ENCODE measurements at regions not wholly inside any gene's neighbourhood (a gene's known extent, or its start where the extent isn't known, plus 50 kb on each side); places are given as distances from the start of the nearest gene placed in this dataset.

GRCh38 chr18:38460657-38461056 is 895.1 kb upstream of the CELF4 start:
- DNase-seq (ENCODE audit: low spot score) = no peak

- DNase-seq (ENCODE audit: low spot score) = no peak
Observed at GRCh38 chr18:38459131-38459994, 893.8 kb upstream of the CELF4 start.

DNA sequence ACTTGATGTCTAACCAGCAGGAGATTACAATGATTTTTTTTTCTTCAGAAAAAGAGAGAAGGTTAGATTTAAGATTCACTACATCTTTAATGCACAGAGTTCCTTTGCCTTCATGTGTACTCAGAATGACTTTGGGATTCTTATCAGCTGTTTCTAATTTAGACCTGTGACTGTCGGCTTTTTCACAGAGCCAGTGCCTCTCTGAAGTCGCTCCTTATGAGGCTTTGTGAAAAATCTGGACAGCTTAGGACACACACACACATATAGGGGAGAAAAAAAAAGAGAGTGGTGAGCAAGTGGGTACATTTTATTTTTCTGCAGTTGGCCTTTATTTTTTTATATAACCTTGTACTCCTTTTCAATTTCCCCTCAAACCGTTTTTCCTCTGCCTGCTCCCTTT is 893.1 kb upstream of the CELF4 start:
- DNase-seq (ENCODE audit: low spot score) = peak; percentile 46

DNA sequence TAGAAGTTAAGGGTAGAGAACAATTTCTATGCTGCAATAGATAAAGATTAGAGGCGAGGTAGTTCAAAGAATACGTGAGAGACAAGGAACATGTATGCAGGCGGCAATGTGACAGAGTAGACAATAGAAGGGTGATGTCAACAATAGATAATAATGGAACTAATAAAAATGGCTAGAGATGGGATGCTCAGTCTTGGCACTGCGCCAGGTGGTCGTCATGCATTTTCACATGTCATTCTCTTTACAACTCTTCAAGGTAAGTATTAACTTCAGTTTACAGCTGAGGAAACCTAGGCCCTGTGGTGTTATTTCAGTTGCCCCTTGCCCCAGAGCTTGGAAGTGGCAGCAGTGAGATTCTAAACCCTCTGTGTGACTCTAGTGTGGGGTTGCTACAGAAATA is 890.7 kb upstream of the CELF4 start:
- no peak for DNase-seq (ENCODE audit: low spot score)

GRCh38 chr18:38454764-38455469 is 889.3 kb upstream of the CELF4 start:
- no peak for DNase-seq (ENCODE audit: low spot score)

DNA sequence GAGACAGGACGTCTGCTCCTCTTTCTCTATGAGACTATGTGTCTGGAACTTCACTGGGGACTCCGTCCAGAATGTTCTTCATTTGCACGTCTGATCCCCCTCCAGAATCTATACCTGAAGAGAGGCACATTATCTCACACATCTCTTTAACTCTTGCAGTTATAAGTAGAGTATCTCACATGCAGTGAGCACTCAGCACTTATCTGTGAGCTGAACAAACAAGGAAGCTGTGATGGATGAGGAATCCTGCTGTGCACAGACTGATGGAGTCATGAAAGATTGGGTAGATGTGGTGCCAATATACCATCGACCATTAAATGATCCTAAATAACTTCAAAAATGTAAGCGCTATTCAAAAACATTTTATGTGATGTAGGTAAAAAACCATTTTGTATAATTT is 888.3 kb upstream of the CELF4 start:
- no peak for DNase-seq (ENCODE audit: low spot score)

DNA sequence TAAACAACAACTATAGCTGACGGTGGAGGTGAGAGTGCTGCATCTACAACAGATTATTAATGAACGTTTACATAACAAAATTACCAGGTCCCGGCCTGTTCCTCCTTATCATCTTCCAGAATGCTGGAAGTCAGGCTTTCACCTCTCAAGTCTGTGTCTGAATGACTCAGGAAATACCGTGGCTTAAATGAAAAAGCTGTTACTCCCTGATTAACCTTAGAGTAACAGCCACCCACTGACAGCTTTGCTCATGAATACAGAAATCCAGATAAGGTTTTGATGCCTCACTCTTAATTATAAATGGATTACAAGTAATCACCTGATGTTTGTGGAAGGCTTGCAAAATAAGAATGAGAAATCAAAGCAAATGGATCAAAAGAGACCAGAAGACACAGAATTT is 885.3 kb upstream of the CELF4 start:
- DNase-seq (ENCODE audit: low spot score) = no peak

- no peak for DNase-seq (ENCODE audit: low spot score)
Observed at GRCh38 chr18:38445804-38446145, 880.2 kb upstream of the CELF4 start.

DNA sequence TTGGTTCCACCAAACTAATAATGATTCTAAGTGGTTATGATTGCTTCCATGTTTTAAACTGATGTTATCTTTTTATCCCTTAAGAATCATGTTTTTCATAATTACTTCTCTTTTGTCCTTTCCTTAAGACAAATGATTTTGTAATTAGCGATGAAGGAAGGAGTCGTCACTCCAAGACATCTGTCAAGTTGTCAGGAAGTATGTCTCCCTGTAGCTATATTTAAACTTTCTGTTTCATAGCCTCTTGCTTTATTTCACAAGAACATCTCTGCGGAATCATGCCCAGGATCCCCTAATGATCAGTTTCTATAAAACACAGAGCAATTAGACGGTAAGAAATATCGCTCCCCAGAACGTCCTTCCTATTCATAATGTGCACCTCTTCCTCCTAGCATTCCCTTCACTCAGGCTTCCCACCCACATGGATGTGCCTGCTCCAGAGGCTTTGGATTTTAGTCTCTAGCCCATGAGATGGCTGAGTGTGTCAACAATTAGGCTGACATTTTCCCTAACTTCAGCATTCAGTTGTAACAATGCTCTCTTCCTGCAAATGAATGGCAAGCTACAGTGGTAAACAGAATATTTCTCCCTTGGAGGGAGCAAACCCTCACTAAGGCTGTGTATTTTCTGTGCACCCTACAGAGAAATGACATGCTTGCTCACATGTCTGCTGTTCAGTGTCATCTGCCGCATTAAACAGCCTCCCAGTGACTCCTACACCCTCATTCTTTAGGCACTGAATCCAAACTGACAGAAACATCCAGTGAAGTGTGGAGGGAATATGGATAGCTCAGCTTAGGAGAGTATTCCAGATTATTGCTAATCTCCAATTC is 879.6 kb upstream of the CELF4 start:
- DNase-seq (ENCODE audit: low spot score) = no peak

DNA sequence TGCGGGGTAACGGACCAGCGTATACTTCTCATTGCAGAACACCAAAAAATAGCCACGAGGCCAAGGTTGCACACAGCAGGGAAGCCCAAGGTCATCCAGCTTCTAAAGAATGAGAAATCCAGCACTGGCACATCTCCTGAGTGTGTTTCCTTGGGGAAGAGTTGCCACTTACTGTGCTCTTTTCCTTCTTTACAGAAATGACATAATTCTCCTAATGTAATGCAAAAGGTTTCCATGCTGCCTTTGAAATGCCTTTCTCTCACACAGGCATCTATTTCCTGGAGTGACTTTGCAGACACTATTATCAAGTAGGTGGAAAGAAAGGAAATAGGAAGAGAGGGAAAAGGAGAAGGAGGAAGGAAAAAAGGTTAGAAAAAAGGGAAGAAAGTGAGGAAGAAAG is 862.1 kb upstream of the CELF4 start:
- no peak for DNase-seq (ENCODE audit: low spot score)

- no peak for DNase-seq (ENCODE audit: low spot score)
Observed at GRCh38 chr18:38427234-38427633, 861.6 kb upstream of the CELF4 start.

DNA sequence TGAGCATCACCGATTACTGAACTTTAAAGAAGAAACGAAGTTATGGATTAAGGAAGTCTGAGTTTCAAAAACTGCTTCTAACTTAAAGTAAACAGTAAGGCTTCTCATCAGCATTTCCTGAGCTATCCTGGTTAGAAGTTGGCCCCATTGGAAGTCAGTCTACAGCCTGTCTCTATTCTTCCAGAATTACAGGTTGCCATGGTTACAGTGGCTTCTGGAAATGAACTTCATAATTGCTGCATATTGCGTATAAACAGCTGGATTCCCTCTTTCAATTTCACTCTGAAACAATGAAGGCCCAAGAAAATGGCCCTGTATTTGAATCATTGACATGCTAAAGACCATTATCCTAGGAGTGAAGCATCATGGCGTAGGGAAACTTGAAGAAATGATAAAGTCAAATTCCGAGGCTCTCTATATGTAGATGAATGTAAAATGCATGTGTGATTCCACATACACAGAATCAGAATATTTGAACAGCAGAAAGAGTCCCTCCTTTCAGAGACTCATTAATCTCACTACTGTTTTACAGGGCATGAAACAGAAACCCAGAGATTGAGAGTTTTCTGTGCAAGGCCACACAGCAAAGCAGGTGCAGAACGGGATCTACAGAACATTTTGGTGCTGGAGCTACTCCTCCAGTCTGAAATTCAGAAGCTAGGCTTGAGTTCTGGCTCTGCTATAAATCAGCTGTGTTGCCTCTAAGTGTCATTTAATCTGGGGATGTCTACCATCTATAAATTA is 856.4 kb upstream of the CELF4 start:
- DNase-seq (ENCODE audit: low spot score) = no peak

- no peak for DNase-seq (ENCODE audit: low spot score)
Observed at GRCh38 chr18:38421021-38421420, 855.4 kb upstream of the CELF4 start.

DNA sequence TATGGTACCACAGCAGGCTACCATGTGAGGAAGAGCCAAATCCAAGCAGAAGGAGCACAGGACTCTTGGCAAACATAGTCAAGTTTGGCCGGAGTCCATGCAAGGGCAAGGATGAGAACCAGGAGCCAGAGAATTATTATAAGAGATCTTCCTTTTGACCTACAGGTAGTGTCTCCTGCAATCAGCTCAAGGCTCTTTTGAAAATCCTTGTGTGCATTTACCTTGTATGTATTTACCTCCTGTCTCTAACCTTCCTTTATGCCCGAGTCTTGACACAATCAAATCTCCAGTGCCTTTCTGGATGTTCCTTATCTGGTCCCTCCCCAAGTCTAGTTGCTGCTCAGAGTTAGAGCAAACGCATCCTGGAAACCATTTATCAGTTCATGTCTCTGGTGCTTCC is 855.0 kb upstream of the CELF4 start:
- no peak for DNase-seq (ENCODE audit: low spot score)

DNA sequence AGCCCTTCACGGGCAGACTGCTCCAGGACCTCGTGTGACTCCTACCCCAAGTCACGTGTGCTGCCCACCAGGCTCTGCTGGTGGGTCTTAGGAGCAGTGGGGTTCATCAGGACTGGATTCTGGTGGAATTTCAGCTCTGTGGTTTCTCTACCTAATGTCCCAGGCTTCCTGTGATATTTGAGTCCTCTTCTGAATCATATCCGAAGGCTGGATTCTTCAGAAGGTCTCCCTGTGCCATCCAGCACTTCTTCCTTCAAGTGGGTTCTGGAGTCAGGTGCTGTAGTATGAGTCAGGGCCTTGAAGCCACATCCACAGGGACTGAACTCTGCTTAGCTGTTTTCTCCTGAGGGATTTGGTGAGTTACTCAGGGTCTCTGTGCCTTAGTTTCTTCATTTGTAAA is 850.2 kb upstream of the CELF4 start:
- no peak for DNase-seq (ENCODE audit: low spot score)

DNA sequence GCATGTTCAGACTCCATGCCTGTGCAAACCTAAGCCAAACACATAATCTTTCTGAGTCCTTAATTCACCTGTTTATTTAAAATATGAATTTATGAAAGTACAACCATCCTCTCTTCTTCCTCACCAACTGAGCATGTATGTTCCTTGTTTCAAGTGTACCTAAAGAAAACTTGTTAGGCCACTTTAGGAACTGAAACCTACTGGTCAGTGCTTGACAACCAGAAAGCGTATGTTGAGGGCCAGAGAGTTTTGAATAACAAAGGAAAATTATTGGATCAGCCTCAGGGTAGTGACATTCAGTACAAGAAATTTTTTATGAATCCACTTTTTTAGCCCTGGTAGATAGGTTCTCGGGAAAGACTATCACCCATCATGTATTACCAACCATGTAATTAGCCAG is 847.6 kb upstream of the CELF4 start:
- DNase-seq (ENCODE audit: low spot score) = no peak

DNA sequence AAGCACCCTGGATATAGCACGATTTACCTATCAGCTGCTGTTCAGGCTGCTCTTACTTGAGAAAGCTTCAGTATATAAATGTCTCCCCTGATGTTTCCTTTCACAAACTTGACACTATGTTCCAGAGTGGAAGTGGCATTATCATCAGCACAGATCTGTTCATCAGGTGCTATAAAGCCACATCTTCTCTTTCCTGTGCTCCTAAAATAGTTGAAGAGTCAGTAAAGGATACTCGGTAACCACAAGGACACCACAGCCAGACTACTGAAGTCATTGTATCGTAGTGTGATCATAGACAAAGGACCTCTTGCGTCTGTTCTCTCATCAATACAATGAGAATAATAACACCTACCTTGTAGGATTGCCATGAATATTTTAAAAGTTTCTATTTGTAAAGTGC is 841.0 kb upstream of the CELF4 start:
- DNase-seq (ENCODE audit: low spot score) = no peak

DNA sequence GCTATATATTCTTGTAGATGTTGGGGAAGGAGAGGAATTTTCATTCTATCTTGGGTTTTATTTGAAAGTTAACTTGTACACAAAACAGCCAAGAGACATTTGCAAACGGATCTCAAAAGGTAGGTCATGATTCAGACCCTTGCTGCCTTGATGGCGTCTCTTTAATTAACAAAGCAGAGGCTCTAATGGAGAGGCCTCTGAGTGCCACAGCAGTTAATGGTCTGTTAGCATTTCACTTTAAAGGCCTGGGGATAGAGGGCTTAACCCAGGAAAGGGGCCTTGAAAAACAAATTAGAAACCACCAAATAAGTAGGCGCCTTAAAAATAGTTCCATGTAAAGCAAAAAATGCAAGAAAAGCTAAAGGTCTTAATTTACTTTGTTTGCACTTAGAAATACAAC is 836.9 kb upstream of the CELF4 start:
- DNase-seq (ENCODE audit: low spot score) = no peak

GRCh38 chr18:38397094-38397493 is 831.5 kb upstream of the CELF4 start:
- no peak for DNase-seq (ENCODE audit: low spot score)

- DNase-seq (ENCODE audit: low spot score) = no peak
Observed at GRCh38 chr18:38386146-38386545, 820.5 kb upstream of the CELF4 start.

- no peak for DNase-seq (ENCODE audit: low spot score)
Observed at GRCh38 chr18:38369772-38370690, 804.4 kb upstream of the CELF4 start.
